ENCODE measurements at regions not wholly inside any gene's neighbourhood (a gene's known extent, or its start where the extent isn't known, plus 50 kb on each side); places are given as distances from the start of the nearest gene placed in this dataset.

DNA sequence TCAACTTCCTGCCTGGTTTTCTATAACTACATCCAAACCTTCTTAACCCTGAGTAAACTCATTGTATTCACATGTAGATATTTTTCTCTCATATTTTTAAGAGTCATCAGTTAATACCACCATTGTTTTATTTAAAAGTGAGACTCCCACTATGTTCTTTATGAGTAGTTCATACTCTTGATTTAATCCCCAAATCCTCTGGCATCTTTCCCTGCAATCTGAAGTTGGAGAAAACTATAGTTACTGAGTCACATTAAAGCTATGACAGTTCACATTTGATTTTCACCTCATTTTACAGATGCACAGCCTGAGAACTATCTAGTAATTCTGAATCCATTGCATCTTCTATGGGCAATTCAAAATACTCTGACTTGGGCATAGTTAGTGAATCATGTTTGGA, 1358.7 kb upstream of the NRXN1 start:
- Histone ChIP-seq H3K36me3 (no peaks in the 10 kb centered on the region), H3K27ac (no peak overlapping the region), H3K4me1 (no peaks in the 10 kb centered on the region), H3K4me3 (no peak overlapping the region), H3K9me3 (no peaks in the 10 kb centered on the region), H3K27me3 (no peaks in the 10 kb centered on the region)
- TF ChIP-seq POLR2A (IDR thresholded peaks at IDR 0.05) = no peak
- TF ChIP-seq, protein P1, sequence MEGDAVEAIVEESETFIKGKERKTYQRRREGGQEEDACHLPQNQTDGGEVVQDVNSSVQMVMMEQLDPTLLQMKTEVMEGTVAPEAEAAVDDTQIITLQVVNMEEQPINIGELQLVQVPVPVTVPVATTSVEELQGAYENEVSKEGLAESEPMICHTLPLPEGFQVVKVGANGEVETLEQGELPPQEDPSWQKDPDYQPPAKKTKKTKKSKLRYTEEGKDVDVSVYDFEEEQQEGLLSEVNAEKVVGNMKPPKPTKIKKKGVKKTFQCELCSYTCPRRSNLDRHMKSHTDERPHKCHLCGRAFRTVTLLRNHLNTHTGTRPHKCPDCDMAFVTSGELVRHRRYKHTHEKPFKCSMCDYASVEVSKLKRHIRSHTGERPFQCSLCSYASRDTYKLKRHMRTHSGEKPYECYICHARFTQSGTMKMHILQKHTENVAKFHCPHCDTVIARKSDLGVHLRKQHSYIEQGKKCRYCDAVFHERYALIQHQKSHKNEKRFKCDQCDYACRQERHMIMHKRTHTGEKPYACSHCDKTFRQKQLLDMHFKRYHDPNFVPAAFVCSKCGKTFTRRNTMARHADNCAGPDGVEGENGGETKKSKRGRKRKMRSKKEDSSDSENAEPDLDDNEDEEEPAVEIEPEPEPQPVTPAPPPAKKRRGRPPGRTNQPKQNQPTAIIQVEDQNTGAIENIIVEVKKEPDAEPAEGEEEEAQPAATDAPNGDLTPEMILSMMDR (IDR thresholded peaks at IDR 0.05) = no peak
- no peak for TF ChIP-seq EP300 (IDR thresholded peaks at IDR 0.05)
- no peak for TF ChIP-seq POLR2AphosphoS5 (IDR thresholded peaks at IDR 0.05)
- no peak for DNase-seq (ENCODE audit: low spot score in 2 of 2)

DNA sequence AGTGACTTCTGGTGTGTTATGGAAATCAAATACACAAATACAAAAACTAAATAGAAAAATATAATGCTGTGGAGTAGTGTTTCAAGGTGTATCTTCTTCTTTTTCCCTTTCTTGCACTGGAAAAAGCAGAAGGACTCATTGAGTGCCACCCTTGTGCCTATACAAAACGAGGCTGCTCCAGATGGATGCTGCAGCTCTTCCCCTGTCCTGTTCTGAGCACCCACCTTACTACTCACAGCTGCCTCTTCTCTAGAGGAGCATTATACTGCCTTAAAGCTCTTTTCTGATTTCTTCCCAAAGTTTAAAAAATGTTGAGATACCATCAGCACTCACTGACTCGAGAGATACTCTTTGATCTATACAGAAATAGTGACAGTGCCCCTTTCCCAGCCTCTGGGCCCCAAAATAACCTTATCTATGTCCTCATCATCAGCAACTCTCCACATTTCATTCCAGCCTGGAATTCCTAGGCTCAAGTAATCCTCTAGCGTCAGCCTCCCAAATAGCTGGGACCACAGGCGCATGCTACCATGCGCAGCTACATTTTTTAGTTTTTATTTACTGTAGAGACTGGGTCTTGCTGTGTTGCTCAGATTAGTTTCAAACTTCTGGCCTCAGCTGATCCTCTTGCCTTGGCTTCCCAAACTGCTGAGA, 1356.1 kb upstream of the NRXN1 start:
- no peak overlapping the region for H3K4me3 ChIP-seq
- no peak for DNase-seq (ENCODE audit: low spot score in 2 of 2)
- H3K27ac ChIP-seq = no peak overlapping the region
- no peak for TF ChIP-seq EP300 (IDR thresholded peaks at IDR 0.05)
- TF ChIP-seq POLR2A (IDR thresholded peaks at IDR 0.05) = no peak
- no peak for TF ChIP-seq POLR2AphosphoS5 (IDR thresholded peaks at IDR 0.05)
- TF ChIP-seq, protein P1 (IDR thresholded peaks at IDR 0.05) = no peak
- 75% methylated on average over 5 of the region's 5 CpGs for WGBS
- H3K9me3 ChIP-seq = no peaks in the 10 kb centered on the region
- no peaks in the 10 kb centered on the region for H3K36me3 ChIP-seq
- no peaks in the 10 kb centered on the region for H3K27me3 ChIP-seq
- no peaks in the 10 kb centered on the region for H3K4me1 ChIP-seq

DNA sequence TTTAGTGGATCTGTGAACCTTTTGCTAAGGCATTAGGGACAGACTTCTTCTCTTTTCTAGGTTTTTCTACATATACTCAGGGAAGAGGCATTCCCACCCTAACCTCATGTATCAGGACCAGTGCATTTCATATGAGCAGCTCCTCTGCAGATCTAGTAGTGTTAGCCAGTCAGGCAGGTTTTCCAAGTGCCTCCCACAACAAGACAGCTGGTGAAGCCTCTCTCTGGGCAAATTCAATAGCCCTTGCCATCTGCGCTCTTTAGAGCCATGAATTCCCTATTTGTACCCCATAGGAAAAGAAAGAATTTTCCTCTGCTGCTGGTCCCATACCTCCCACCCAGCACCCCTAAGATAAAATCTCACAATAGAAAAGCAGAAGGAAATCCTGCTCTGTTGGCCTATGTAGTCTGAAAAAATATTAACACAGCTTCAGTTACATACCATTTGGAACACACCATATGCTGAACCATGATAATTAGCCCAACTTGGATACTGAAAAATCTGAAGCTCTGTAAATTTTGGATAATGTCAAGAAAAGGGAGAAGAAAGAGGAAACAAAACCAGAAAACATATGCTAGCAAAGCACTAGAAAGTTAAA, 1354.6 kb upstream of the NRXN1 start:
- H3K4me3 ChIP-seq = no peak overlapping the region
- WGBS = 90% methylated on average over 1 of the region's 1 CpG
- H3K27ac ChIP-seq = no peak overlapping the region
- DNase-seq (ENCODE audit: low spot score in 2 of 2) = no peak
- no peaks in the 10 kb centered on the region for H3K4me1 ChIP-seq
- no peaks in the 10 kb centered on the region for H3K36me3 ChIP-seq
- H3K9me3 ChIP-seq = no peaks in the 10 kb centered on the region
- H3K27me3 ChIP-seq = no peaks in the 10 kb centered on the region
- TF ChIP-seq, protein P1 (IDR thresholded peaks at IDR 0.05) = no peak
- TF ChIP-seq POLR2AphosphoS5 (IDR thresholded peaks at IDR 0.05) (no peak), POLR2A (IDR thresholded peaks at IDR 0.05) (no peak), EP300 (IDR thresholded peaks at IDR 0.05) (no peak)

DNA sequence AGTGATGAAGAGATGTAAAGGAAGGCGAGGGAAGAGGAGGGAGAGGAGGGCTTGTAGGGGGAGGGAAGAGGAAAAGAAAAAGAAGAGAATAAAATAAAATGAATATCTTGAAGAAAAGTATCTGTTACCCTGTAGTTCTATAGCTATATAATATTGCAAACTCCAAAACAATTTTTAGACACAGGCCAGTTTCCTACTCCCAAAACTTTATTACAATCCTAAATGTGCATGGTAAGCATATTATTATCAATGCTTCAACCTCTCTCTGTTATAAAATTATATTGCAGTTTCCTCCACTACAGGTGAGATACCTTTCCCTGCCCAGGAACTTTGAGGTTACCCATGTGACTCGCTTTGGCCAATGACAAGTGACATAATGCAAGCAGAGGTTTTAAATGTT, 1351.6 kb upstream of the NRXN1 start:
- Histone ChIP-seq H3K4me1 (no peaks in the 10 kb centered on the region), H3K4me3 (no peak overlapping the region), H3K27ac (no peak overlapping the region), H3K9me3 (no peaks in the 10 kb centered on the region), H3K36me3 (no peaks in the 10 kb centered on the region), H3K27me3 (no peaks in the 10 kb centered on the region)
- 87% methylated on average over 2 of the region's 2 CpGs for WGBS
- no peak for TF ChIP-seq EP300 (IDR thresholded peaks at IDR 0.05)
- TF ChIP-seq, protein P1 (IDR thresholded peaks at IDR 0.05) = no peak
- TF ChIP-seq POLR2A (IDR thresholded peaks at IDR 0.05) = no peak
- no peak for TF ChIP-seq POLR2AphosphoS5 (IDR thresholded peaks at IDR 0.05)
- DNase-seq (ENCODE audit: low spot score in 2 of 2) = no peak

DNA sequence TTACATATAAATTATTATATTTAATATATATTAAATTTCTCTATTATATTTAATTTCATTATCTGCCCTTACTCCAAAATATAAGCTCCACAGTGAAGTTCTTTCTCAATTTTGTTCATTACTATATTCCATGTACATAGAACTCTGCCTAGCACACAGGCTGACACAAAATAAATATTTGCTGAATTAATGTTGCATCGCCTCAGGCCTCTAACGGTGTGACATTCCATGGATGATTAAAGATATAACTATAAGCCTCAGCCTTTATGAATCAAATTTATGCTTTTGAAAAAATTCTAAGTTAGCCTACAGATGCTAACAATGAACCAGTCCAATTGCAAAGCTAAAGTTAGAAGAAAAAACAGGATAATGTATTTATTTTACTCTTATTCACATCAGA, 1337.2 kb upstream of the NRXN1 start:
- no peak overlapping the region for H3K27ac ChIP-seq
- H3K4me3 ChIP-seq = no peak overlapping the region
- DNase-seq (ENCODE audit: low spot score in 2 of 2) = no peak
- H3K9me3 ChIP-seq = no peaks in the 10 kb centered on the region
- no peaks in the 10 kb centered on the region for H3K4me1 ChIP-seq
- TF ChIP-seq, protein P1 (IDR thresholded peaks at IDR 0.05) = no peak
- no peaks in the 10 kb centered on the region for H3K36me3 ChIP-seq
- no peaks in the 10 kb centered on the region for H3K27me3 ChIP-seq
- WGBS = 40% methylated on average over 2 of the region's 2 CpGs

Measured in suprapubic skin (tissue), 4 donors.